ENCODE measurements at regions not wholly inside any gene's neighbourhood (a gene's known extent, or its start where the extent isn't known, plus 50 kb on each side); places are given as distances from the start of the nearest gene placed in this dataset.
A peak's percentile ranks its signal among the peaks of the same experiment; 100 is the strongest.
"Not testable (repeated sequence)": the region's sequence is repeated elsewhere in the genome, so short reads cannot be mapped to it uniquely, and the experiment has no call there.

- Mint-ChIP-seq H3K27me3 (ENCODE audit: low read depth) (no peaks in the 10 kb centered on the region), H3K4me3 (ENCODE audit: unreplicated experiment) (no peak overlapping the region), H3K9me3 (ENCODE audit: low read depth) (no peaks in the 10 kb centered on the region), H3K27ac (ENCODE audit: unreplicated experiment) (no peak overlapping the region), H3K4me1 (ENCODE audit: low read depth) (peaks cover 5% of the 10 kb centered on the region), H3K36me3 (ENCODE audit: low read depth) (peaks cover 7% of the 10 kb centered on the region)
- DNase-seq (ENCODE audit: low spot score), result no peak
- no peak for TF ChIP-seq CTCF (IDR thresholded peaks at IDR 0.05)
Measured at GRCh38 chr19:5285955-5286354, 54.7 kb downstream of the PTPRS start.

- Mint-ChIP-seq H3K36me3 (ENCODE audit: low read depth) (peaks cover 7% of the 10 kb centered on the region), H3K9me3 (ENCODE audit: low read depth) (no peaks in the 10 kb centered on the region), H3K4me3 (ENCODE audit: unreplicated experiment) (no peak overlapping the region), H3K27ac (ENCODE audit: unreplicated experiment) (no peak overlapping the region), H3K4me1 (ENCODE audit: low read depth) (peaks cover 5% of the 10 kb centered on the region), H3K27me3 (ENCODE audit: low read depth) (no peaks in the 10 kb centered on the region)
- no peak for TF ChIP-seq CTCF (IDR thresholded peaks at IDR 0.05)
- DNase-seq (ENCODE audit: low spot score), result no peak
Measured at GRCh38 chr19:5285311-5285710, 55.3 kb downstream of the PTPRS start.

DNA sequence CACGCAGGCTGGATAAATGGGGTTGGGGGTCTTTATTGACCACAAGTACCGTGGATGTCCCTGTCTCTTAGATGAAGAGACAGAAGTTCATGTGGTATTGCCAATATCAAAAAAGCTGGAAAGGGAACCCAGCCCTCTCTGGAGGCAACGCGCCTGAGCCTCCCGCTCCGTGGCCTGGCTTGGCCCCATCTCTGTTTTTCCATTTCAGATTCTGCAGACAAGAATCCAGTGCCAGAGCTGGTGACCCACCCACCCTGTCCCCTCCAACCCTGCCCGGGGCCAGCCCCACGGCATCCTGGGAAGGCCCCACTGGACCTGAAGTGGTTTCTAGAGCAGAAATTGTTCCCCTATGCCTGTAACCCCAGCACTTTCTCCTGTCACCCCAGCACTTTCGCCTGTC is 57.7 kb downstream of the PTPRS start:
- no peak for TF ChIP-seq CTCF (IDR thresholded peaks at IDR 0.05)
- Mint-ChIP-seq H3K27me3 (ENCODE audit: low read depth) (no peaks in the 10 kb centered on the region), H3K36me3 (ENCODE audit: low read depth) (peaks cover 7% of the 10 kb centered on the region), H3K27ac (ENCODE audit: unreplicated experiment) (no peak overlapping the region), H3K4me1 (ENCODE audit: low read depth) (peaks cover 4% of the 10 kb centered on the region), H3K9me3 (ENCODE audit: low read depth) (no peaks in the 10 kb centered on the region), H3K4me3 (ENCODE audit: unreplicated experiment) (no peak overlapping the region)
- DNase-seq (ENCODE audit: low spot score), result no peak

DNA sequence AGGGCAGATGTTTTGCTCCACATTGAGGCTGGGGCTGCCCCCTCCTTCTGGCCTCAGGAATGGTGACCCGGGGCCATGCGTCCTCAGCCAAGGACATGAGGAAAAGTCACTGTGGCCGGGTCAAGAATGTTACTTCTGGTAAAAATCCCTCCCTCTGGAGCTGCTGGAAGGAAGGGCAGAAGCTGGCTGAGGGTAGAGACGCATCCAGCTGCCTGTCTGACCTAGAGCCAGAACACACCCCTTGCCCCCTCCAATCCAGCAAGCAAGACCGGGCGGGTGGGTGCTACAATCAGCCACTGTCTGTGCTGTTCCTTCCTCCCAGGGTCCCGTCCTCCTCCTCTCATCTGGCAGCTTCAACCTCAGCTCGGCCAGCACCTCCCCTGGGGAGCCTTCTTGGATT is 59.0 kb downstream of the PTPRS start:
- peak overlapping the region; percentile 22 for H3K27ac Mint-ChIP-seq (ENCODE audit: unreplicated experiment)
- H3K4me1 Mint-ChIP-seq (ENCODE audit: low read depth), result no peaks in the 10 kb centered on the region
- no peaks in the 10 kb centered on the region for H3K27me3 Mint-ChIP-seq (ENCODE audit: low read depth)
- DNase-seq (ENCODE audit: low spot score), result no peak
- no peak overlapping the region for H3K4me3 Mint-ChIP-seq (ENCODE audit: unreplicated experiment)
- no peak for TF ChIP-seq CTCF (IDR thresholded peaks at IDR 0.05)
- peaks cover 7% of the 10 kb centered on the region for H3K36me3 Mint-ChIP-seq (ENCODE audit: low read depth)
- no peaks in the 10 kb centered on the region for H3K9me3 Mint-ChIP-seq (ENCODE audit: low read depth)

GRCh38 chr19:5275668-5276067 is 64.9 kb downstream of the PTPRS start:
- H3K27ac Mint-ChIP-seq (ENCODE audit: unreplicated experiment); H3K9me3 Mint-ChIP-seq (ENCODE audit: low read depth); DNase-seq (ENCODE audit: low spot score); H3K4me3 Mint-ChIP-seq (ENCODE audit: unreplicated experiment); H3K4me1 Mint-ChIP-seq (ENCODE audit: low read depth); H3K27me3 Mint-ChIP-seq (ENCODE audit: low read depth); H3K36me3 Mint-ChIP-seq (ENCODE audit: low read depth): not testable (repeated sequence)

DNA sequence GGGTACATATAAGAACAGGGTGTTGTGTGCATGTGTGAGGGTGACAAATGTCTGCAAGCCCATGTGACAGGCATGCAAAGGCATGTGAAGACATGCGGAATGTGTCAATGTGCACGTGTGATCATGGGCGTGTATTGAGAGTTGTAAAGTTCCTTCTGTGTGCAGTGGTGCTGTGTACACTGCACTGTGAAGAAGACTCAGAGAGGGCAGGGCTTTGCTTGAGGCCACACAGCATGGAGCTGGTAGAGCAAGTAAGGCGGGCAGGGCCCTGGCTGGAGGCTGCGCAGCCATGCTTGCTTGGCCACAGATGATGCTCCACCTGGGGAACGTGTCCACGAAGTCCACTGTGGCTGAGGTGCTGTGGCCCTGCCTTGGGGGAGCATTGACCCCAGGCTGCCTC is 66.8 kb downstream of the PTPRS start:
- H3K27me3 Mint-ChIP-seq (ENCODE audit: low read depth), result no peaks in the 10 kb centered on the region
- no peak overlapping the region for H3K27ac Mint-ChIP-seq (ENCODE audit: unreplicated experiment)
- DNase-seq (ENCODE audit: low spot score), result no peak
- no peak overlapping the region for H3K4me3 Mint-ChIP-seq (ENCODE audit: unreplicated experiment)
- H3K36me3 Mint-ChIP-seq (ENCODE audit: low read depth), result peaks cover 10% of the 10 kb centered on the region
- no peaks in the 10 kb centered on the region for H3K9me3 Mint-ChIP-seq (ENCODE audit: low read depth)
- H3K4me1 Mint-ChIP-seq (ENCODE audit: low read depth), result no peaks in the 10 kb centered on the region
- TF ChIP-seq CTCF (IDR thresholded peaks at IDR 0.05), result no peak
